GM21367 (cell line): ENCODE measurements at regions not wholly inside any gene's neighbourhood (a gene's known extent, or its start where the extent isn't known, plus 50 kb on each side); places are given as distances from the start of the nearest gene placed in this dataset.
"Not testable (repeated sequence)": the region's sequence is repeated elsewhere in the genome, so short reads cannot be mapped to it uniquely, and the experiment has no call there.

Experiments
- ATAC-seq: cut with Tn5 transposase; IDR thresholded peaks from one replicate; pipeline ENCODE4 v1.9.1; 2021; ENCODE audit not compliant: unreplicated experiment

DNA sequence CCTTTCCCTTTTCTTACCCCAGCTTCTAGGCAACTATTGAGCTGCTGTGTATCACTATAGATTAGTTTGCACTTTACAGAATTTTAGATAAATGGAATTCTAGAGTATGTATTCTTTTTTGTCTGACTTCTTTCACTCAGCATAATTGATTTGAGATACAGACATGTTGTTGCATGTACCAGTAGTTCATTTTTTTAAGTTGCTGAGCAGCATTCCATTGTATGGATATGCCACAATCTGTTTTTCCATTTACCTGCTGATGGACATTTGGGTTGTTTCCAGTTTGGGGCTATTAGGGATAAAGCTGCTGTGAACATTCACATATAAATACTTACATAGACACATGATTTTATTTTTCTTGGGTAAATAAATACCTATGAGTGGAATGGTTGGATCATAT, 135.7 kb downstream of the IGF1 start:
- no peak for ATAC-seq

DNA sequence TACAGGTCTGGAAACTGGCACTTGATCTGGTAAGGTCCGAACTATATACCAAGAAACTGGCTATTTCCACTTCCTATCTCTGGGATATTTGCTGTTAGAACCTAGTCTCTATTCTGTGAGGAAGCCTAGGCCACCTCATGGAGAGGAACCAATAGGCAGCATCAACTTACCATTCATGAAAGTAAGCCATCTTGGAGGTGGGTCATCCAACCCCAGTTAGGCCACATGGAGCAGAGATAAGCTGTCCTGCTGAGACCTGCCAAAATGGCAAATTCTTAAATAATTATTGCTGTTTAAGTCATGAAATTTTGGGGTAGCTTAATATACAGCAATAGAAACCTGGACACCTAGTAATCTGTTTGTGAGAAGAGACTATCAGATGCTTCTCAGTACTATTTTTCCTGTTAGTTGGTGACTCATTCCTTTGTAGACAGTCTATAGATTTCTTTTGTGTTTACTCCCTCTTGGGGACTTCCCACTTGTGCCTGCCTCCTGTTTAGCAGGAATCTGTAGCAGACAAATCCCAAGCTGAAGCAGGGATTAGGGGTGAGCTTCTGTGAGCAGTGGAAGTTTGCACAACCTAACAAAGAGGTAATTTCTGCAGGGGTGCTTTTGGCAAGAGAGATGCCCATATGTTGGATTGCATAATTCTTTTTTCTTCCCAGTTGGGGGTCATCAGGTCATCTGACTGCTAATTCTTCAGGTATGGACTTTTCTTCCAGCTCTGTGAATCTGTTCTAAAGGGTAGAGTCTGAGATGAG, 136.8 kb downstream of the IGF1 start:
- ATAC-seq, result no peak

GRCh38 chr12:102342281-102343006, 137.9 kb downstream of the IGF1 start:
- ATAC-seq, result no peak

GRCh38 chr12:102334765-102335164, 137.1 kb upstream of the PMCH start:
- ATAC-seq, result no peak

- no peak for ATAC-seq
Measured at GRCh38 chr12:102331419-102331818, 133.8 kb upstream of the PMCH start.

DNA sequence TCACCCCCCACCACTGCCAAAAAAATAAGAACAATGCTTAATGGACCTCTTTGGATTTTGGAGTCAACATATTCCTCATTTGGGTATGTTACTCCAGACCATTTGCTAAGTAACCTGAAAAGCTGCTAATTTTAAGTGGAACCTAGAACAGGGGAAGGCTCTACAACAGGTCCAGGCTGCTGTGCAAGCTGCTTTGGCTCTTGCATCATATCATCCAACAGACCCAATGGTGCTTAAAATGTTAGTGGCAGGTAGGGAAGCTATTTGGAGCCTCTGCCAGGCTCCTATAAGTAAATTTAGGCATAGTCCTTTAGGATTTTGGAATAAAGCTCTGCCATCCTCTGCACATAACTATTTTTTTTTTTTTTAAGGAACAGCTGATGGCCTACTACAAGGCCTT, 132.2 kb upstream of the PMCH start:
- no peak for ATAC-seq

- ATAC-seq, result no peak
Measured at GRCh38 chr12:102326982-102327381, 129.3 kb upstream of the PMCH start.

- ATAC-seq, result not testable (repeated sequence)
Measured at GRCh38 chr12:102325108-102325507, 127.5 kb upstream of the PMCH start.

- no peak for ATAC-seq
Measured at GRCh38 chr12:102323799-102324198, 126.2 kb upstream of the PMCH start.

- no peak for ATAC-seq
Measured at GRCh38 chr12:102322254-102322653, 124.6 kb upstream of the PMCH start.

DNA sequence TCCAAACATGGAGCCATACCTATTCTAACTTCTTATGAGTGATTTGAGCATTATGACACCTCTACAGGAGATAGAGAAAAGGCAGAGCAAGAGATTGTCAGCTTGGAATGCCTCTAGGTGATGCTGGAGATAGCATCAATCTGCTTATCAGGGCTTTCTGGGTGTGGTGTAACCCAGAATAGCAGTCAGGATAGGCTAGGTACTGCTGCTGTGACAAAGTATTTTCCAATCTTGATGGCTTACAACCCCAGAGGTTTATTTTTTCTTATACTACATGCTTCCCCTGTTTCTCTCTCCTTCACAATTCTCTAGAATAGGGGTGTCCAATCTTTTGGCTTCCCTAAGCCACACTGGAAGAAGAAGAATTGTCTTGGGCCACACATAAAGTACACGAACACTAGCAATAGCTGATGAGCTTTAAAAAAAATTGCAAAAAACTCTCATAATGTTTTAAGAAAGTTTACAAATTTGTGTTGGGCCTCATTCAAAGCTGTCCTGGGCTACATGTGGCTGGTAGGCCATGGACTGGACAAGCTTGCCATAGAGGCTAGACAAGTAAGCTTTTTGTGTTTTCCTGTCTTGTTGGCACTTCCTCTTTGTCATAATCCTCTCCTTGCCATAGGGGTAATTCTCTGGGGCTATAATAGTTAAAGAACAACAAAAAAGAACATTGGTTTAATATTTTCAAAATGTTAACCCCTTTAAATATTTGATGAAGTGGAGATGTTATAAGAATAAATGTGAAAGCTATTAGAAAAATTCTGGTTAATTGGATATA, 123.9 kb upstream of the PMCH start:
- no peak for ATAC-seq

- no peak for ATAC-seq
Measured at GRCh38 chr12:102317155-102317554, 119.5 kb upstream of the PMCH start.

- ATAC-seq, result no peak
Measured at GRCh38 chr12:102316723-102317122, 119.1 kb upstream of the PMCH start.

DNA sequence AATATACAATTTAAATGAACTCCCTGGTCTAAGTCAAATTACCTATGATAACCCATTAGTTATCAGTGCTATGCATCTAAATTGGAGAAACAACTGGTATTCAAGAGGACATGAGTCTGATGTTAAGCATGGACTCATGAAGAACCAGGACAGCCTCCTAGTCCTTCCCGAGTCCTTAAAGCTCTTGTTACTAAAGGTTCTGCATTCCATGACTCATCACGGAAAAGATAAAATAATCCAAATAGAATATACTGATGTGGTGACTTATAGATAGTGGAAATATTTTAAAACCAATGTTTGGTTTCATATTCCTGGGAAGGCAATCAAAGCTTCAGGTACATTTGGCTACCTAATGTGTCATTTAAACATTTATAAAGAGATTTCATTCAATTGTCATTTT, 117.2 kb upstream of the PMCH start:
- no peak for ATAC-seq

DNA sequence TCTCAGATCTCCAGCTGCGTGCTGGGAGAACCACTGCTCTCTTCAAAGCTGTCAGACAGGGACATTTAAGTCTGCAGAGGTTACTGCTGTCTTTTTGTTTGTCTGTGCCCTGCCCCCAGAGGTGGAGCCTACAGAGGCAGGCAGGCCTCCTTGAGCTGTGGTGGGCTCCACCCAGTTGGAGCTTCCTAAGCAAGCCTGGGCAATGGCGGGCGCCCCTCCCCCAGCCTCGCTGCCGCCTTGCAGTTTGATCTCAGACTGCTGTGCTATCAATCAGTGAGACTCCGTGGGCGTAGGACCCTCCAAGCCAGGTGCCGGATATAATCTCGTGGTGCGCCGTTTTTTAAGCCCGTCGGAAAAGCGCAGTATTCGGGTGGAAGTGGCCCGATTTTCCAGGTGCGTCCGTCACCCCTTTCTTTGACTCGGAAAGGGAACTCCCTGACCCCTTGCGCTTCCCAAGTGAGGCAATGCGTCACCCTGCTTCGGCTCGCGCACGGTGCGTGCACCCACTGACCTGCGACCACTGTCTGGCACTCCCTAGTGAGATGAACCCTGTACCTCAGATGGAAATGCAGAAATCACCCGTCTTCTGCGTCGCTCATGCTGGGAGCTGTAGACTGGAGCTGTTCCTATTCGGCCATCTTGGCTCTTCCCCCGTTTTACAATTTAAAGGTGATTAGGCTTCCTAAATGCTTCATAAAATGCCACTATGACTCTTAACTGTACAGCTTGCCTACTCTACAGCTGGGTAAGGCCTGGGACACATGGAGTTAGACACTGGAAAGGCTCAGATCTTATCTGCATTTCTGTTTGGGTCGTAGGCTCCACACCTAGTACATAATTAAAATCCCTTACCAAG, 115.7 kb upstream of the PMCH start:
- not testable (repeated sequence) for ATAC-seq

DNA sequence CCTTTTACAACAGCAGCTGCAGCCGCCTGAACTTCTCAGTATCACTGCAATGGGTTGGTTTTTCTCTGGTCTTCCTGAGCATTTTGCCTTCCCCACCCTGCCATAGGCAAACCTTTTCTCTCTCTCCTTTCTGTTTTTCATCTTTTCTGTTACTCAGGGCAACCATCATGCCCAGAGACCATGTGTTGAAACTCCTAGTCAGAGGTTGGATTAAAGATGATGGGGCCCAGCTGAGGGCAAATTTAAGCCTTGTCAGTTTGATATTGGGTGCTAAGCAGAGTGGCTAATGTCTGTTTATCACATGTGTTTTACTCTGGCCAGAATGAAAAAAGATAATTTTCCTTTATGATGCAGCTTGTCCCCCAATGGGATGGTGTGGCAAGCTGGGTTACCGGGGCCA, 107.9 kb upstream of the PMCH start:
- no peak for ATAC-seq

DNA sequence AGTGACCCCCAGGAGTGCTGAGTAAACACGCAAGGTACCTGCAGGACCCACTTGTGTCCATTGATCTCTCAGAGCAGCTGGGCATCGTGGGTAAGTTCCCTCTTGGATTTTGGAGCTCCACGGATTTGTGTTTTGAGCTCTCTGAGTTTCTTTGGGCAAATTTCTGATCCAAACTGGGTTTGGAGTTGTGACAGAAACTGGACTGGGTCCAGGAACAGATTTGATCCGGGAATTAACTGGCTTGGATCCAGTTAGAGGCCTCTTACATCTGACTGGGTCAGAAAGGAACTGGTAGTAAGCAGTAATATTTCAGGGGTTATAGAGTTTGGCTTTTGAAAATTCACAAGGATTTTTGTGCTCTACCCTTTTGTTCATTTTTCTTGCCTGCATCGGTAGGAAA, 107.0 kb upstream of the PMCH start:
- not testable (repeated sequence) for ATAC-seq

GRCh38 chr12:102302553-102302952, 104.9 kb upstream of the PMCH start:
- no peak for ATAC-seq

DNA sequence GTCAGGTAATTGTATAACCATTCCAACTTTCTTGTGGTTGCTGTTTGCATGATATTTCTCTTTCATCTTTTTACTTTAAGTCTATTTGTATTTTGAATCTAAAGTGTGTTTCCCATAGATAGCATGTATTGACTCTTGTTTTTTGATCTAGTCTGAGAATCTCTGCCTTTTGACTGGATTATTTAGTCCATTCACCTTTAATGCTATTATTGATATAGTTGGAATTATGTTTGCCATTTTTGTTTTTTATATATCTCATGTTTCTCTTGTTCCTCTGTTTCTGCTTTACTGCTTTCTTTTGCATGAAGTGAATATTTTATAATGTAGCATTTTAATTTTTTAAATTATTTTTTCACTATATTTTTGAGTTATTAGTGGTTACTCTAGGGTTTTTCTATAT, 103.9 kb upstream of the PMCH start:
- ATAC-seq, result no peak

DNA sequence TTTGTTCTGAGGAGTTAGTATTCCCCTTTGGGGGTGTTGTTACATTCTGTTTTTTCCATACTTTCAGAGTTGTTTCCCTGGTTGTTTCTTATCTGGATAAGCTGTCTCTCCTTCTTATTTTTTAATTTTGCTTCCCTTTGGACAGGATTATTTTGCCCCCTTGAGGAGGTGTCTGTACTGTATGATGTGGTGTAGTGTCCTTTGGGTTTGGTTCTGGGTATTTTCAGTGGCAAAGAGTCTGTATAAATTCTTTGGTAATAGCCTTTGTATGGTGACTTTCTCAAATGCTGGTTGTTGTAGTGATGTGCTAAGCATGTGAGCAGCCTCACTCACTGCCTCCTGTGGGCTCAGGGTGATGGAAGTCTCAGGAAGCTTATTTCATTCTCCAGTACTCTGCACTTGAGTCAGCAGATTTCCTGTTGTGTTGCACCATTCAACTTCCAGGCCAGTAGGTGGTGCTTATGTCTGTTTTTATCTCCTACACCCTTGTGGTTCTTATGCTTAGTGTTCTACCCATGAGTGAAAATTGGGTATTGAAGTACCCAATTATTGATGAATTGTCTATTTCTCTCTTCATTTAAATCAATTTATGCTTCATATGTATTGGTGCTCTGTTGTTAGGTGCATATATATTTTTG, 103.3 kb upstream of the PMCH start:
- ATAC-seq, result peak; percentile 84
